Dermis blood vessel endothelial cell (primary cell): ENCODE measurements at regions not wholly inside any gene's neighbourhood (a gene's known extent, or its start where the extent isn't known, plus 50 kb on each side); places are given as distances from the start of the nearest gene placed in this dataset.
"Not testable (repeated sequence)": the region's sequence is repeated elsewhere in the genome, so short reads cannot be mapped to it uniquely, and the experiment has no call there.

Experiments
- DNase-seq: peaks from one replicate; pipeline ENCODE4 v3.0.0; 2010

- no peak for DNase-seq
These were observed 86.3 kb downstream of the NUS1 start for GRCh38 chr6:117761610-117762009.

- DNase-seq, result no peak
These were observed 96.1 kb downstream of the NUS1 start for GRCh38 chr6:117771403-117771802.

- no peak for DNase-seq
These were observed 101.2 kb downstream of the NUS1 start for GRCh38 chr6:117776441-117776840.

- DNase-seq, result no peak
These were observed 106.3 kb downstream of the NUS1 start for GRCh38 chr6:117781550-117781949.

GRCh38 chr6:117783279-117783678, 108.0 kb downstream of the NUS1 start:
- DNase-seq, result no peak

GRCh38 chr6:117791012-117791411, 115.7 kb downstream of the NUS1 start:
- no peak for DNase-seq

- DNase-seq, result no peak
These were observed 111.8 kb upstream of the SLC35F1 start for GRCh38 chr6:117795234-117795633.

GRCh38 chr6:117798819-117799218, 108.2 kb upstream of the SLC35F1 start:
- DNase-seq, result not testable (repeated sequence)

GRCh38 chr6:117810269-117810668, 96.8 kb upstream of the SLC35F1 start:
- no peak for DNase-seq

GRCh38 chr6:117817499-117817898, 89.6 kb upstream of the SLC35F1 start:
- DNase-seq, result no peak

- no peak for DNase-seq
These were observed 89.1 kb upstream of the SLC35F1 start for GRCh38 chr6:117817992-117818391.

GRCh38 chr6:117818449-117818848, 88.6 kb upstream of the SLC35F1 start:
- DNase-seq, result no peak

- peak; percentile 58 for DNase-seq
These were observed 77.3 kb upstream of the SLC35F1 start for GRCh38 chr6:117829594-117830319.

GRCh38 chr6:117837261-117837660, 69.8 kb upstream of the SLC35F1 start:
- no peak for DNase-seq

GRCh38 chr6:117840541-117840983, 66.5 kb upstream of the SLC35F1 start:
- peak; percentile 68 for DNase-seq

- no peak for DNase-seq
These were observed 59.2 kb upstream of the SLC35F1 start for GRCh38 chr6:117847912-117848311.

- DNase-seq, result no peak
These were observed 58.0 kb upstream of the SLC35F1 start for GRCh38 chr6:117849087-117849486.
